ENCODE measurements at regions not wholly inside any gene's neighbourhood (a gene's known extent, or its start where the extent isn't known, plus 50 kb on each side); places are given as distances from the start of the nearest gene placed in this dataset.

DNA sequence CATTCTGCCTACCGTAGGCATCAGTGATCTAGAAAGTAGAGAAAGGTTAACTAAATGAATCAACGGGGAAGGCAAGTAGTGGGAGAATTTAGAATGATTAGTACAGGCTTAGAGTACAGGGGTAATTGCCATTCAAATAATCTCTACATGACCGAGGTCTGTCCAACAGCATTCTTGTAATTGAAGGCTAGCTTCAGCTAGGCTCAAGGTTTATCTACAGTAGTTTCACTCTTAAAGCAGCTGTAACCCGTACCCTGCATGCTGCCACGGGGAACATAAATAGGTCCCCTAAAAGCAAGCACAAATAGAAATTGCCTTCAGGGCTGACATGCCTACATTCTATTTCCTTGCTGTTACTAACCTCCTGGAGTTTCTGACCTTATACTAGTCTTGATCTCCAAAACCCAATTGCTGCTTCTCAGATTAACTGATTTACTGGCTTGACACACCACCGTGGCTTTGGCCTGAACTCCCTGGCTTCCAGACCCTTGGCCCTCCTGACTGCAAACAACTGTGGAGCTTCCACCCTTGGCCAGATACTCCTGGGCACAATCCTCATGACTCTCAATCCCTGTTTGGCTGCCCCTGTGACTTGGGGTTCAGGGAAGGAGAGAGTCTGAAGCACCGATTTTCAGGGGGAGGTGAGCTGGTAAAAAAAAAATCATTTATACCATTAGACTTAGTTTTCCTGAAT is 242.1 kb upstream of the FOXN3 start:
- DNase-seq, result no peak

DNA sequence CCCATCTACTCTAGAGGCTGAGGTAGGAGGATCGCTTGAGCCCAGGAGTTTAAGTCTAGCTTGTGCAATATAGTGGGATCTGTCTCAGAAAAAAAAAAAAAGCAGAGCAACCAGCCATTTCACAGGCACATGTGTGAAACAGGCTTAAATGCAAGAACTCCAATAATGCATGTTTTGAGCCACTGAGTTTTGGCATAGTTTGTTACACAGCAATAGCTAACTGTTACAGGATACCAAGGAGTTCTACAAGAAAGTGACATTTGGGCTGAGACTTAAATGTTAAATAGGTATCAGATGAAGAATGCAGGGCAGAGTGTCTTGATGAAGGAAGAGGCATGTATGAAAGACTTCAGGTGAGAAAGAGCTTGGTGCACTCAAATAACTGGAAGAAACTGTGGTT is 240.0 kb upstream of the FOXN3 start:
- DNase-seq, result no peak

GRCh38 chr14:89654998-89655397 is 238.0 kb upstream of the FOXN3 start:
- DNase-seq, result no peak

- DNase-seq, result no peak
Observed at GRCh38 chr14:89652352-89652751, 235.3 kb upstream of the FOXN3 start.

DNA sequence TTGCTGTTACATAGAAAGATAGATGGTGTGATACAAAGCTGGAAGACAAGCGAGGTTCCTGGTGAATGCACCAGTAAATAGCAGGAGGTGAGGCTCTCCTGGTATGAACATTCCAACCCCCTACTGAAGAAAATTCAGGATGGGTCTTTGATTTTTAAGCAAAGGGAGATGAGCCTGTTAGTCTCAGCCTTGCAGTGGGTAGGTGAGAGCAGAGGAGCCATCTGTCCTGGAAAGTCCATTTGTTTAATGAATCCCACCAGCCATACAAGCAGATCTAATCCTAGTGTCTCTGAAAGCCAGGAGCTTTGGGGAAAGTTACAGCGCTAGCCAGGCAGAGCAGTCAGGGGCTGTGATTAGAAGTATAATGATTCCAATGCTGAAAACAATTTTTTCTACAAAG is 234.8 kb upstream of the FOXN3 start:
- DNase-seq, result no peak

GRCh38 chr14:89650077-89650978 is 233.3 kb upstream of the FOXN3 start:
- DNase-seq, result no peak

- DNase-seq, result no peak
Observed at GRCh38 chr14:89649451-89650075, 232.5 kb upstream of the FOXN3 start.

GRCh38 chr14:89648924-89649323 is 231.9 kb upstream of the FOXN3 start:
- no peak for DNase-seq

DNA sequence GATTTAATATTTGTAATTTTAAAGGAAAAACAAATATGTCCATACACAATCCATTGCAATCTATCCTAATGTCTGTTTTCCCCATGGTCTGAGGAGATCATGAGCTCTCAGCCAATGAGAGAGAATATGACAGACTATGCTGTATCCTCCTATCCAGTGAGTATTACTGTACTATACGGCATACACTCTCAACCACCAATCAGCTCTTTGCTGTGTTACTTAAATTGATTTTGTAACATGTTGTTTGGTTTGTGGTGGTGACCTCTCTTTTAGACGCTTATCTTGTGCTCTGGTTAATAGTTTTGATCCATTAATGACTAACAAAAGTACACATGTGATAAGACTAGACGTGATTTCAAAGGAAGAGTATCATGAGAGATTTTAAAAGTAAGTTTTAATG is 231.5 kb upstream of the FOXN3 start:
- no peak for DNase-seq

DNA sequence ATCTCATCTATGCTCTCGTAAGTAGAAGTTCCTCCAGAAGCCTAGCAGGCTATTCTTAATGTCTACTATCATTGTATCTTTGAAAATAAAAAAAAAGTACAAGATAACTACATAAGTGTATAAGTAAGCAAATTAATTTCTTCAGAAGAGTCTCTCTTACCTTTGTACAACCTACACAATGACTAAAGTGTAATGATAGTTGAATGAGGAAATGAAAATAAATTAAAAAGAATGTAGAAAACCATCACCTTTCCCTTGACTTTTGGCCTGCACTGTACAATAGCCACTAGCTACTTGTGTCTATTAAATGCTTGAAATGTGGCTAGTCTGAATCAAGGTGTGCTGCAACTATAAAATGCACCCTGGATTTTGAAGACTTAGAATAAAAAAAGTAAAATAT is 229.9 kb upstream of the FOXN3 start:
- DNase-seq, result no peak

GRCh38 chr14:89644641-89645040 is 227.6 kb upstream of the FOXN3 start:
- no peak for DNase-seq

- no peak for DNase-seq
Observed at GRCh38 chr14:89641495-89642175, 224.6 kb upstream of the FOXN3 start.

GRCh38 chr14:89640141-89640540 is 223.1 kb upstream of the FOXN3 start:
- no peak for DNase-seq

DNA sequence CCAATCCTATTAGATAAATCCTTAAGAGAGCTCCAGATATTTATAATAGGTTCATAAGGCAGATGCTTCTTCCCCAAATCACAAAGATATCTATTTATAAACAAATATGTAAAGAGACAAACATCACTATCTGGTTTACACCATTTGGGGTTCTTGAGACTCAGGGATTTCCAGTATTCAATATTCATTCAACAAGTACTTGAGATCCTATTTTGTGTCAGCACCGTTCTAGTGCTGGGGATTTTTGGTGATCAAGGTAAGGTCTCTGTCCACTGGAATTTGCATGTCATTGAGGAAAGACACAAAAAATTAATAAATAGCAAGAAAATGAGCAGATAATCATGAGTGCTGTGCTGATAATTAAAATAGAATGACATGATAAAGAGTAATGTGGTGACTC is 222.7 kb upstream of the FOXN3 start:
- no peak for DNase-seq

GRCh38 chr14:89638891-89639290 is 221.9 kb upstream of the FOXN3 start:
- no peak for DNase-seq

- no peak for DNase-seq
Observed at GRCh38 chr14:89637581-89637980, 220.5 kb upstream of the FOXN3 start.

- DNase-seq, result no peak
Observed at GRCh38 chr14:89635615-89636014, 218.6 kb upstream of the FOXN3 start.

DNA sequence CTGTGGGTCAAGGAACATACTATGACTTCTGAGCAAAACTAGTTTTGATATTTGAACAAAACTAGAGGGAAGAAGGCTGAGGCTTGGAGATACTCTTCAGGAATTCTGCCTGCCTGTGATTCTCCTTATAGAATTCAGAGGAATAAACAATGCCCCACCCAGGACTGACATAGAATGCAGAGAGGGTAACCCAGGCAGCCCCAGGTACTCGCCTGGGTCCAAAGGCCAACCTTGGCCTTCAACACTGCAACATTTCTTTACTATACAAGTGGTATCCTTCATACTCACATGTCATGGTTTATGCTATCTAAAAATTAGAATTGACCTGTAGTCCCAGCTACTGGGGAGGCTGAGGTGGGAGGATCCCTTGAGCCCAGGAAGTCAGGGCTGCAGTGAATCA is 217.0 kb upstream of the FOXN3 start:
- no peak for DNase-seq

DNA sequence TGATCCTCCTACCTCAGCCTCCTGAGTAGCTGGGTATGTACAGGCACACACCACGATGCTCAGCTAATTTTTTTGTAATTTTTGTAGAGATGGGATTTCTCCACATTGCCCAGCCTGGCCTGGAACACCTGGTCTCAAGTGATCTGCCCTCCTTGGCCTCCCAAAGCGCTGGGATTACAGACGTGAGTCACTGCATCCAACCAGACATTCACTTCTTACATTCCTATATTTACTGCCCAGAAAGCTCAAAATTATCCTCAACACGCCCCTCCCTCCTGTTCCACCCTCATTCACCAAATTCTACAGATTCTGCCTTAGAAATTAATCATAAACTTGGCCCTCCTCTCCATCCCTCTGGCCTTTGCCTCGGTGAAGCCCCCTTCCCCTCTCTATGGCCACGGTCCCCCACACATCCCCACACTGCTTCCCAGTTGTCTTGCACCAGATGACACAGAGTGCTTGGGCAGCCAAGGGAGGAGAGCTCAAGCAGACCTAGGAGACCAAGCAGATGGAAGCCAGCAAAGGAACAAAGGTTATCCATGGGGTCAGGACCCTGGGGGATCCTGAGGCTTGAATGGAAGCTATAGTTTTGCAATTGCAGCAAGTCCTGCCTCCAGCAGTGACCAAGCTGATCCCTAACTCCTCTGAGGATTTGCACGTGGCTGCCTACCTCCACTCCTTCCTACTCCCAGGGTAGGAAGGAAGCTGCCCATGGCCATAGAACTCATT is 213.2 kb upstream of the FOXN3 start:
- no peak for DNase-seq

DNA sequence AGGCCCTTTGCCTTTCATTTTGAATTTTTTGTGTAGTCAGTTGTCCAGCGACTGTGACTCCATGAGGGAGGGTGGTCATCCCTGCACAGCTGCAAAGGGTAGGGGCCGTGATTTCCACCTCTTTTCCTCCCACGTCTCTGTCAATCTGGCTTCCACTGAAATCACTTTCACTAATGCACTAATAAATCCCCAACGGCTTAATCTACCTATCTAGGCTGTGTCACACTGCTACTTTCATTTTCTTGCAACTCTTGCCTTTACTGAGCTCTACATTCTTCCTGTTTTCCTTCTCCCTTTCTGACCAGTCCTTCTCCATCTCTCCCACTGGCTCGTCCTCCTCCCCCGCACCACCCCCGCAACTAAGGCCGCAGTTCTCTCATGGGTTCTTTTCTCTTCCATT is 212.3 kb upstream of the FOXN3 start:
- DNase-seq, result no peak

GRCh38 chr14:89628521-89628920 is 211.5 kb upstream of the FOXN3 start:
- no peak for DNase-seq

GRCh38 chr14:89626233-89626806 is 209.3 kb upstream of the FOXN3 start:
- DNase-seq, result no peak
